Iris pigment epithelial cell (primary cell): ENCODE measurements at regions not wholly inside any gene's neighbourhood (a gene's known extent, or its start where the extent isn't known, plus 50 kb on each side); places are given as distances from the start of the nearest gene placed in this dataset.
"Not testable (repeated sequence)": the region's sequence is repeated elsewhere in the genome, so short reads cannot be mapped to it uniquely, and the experiment has no call there.

Experiments used
- DNase-seq: peaks from one replicate; pipeline ENCODE4 v3.0.0-alpha.2; 2011; ENCODE audit warnings: low read depth

GRCh38 chr6:48994811-48995210 lies 468.2 kb downstream of the MMUT start:
- no peak for DNase-seq

- no peak for DNase-seq
Observed at GRCh38 chr6:48990739-48991138, 472.3 kb downstream of the MMUT start.

GRCh38 chr6:48986845-48987244 lies 476.2 kb downstream of the MMUT start:
- DNase-seq: no peak

GRCh38 chr6:48986105-48986504 lies 476.9 kb downstream of the MMUT start:
- DNase-seq: no peak

GRCh38 chr6:48985025-48985424 lies 478.0 kb downstream of the MMUT start:
- no peak for DNase-seq

DNA sequence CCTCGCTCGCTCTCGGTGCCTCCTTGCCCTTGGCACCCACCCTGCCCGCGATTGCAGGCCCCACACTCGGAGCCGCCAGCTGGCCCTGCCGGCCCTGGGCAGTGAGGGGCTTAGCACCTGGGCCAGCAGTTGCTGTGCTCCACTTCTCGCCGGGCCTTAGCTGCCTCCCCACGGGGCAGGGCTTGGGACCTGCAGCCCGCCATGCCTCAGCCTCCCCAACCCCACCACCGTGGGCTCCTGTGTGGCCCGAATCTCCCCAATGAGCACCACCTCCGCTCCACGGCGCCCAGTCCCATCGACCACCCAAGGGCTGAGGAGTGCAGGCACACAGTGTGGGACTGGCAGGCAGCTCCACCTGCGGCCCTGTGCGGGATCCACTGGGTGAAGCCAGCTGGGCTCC lies 479.1 kb downstream of the MMUT start:
- not testable (repeated sequence) for DNase-seq

DNA sequence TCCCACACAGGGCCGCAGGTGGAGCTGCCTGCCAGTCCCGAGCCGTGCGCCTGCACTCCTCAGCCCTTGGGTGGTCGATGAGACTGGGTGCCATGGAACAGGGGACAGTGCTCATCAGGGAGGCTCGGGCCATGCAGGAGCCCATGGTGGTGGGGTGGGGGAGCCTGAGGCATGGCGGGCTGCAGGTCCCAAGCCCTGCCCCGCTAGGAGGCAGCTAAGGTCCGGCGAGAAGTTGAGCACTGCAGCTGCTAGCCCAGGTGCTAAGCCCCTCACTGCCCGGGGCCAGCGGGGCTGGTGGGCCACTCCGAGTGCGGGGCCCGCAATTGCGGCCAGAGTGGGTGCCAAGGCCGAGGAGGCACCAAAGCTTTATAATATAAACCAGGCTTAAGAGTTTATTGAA lies 479.7 kb downstream of the MMUT start:
- DNase-seq: no peak

- no peak for DNase-seq
Observed at GRCh38 chr6:48979806-48980205, 483.2 kb downstream of the MMUT start.

DNA sequence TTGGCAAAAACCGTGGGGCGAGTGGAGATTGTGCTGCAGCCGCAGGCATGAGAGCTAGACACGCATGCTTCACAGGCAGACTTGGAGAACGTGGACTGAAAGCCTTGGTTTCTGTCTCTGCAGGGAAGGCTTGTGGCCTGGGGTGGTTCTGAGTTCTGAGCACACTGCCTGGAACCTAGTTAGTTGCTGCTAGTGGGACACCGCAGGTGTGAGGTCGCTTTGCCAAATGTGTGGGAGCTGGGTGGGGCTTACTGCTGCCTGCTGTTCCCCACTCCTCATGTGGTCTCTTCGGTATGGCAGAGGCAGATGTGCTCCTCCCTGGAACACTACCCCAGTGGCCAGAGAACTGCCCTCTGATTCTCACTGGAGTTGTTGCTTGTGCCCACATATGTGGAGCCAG lies 484.0 kb downstream of the MMUT start:
- no peak for DNase-seq

- DNase-seq: peak; percentile 23
Observed at GRCh38 chr6:48978016-48978415, 485.0 kb downstream of the MMUT start.

GRCh38 chr6:48977573-48977972 lies 485.5 kb downstream of the MMUT start:
- no peak for DNase-seq

GRCh38 chr6:48973491-48973890 lies 489.6 kb downstream of the MMUT start:
- DNase-seq: peak; percentile 49

GRCh38 chr6:48961781-48962415 lies 501.2 kb downstream of the MMUT start:
- DNase-seq: no peak

- no peak for DNase-seq
Observed at GRCh38 chr6:48959251-48960060, 503.6 kb downstream of the MMUT start.

DNA sequence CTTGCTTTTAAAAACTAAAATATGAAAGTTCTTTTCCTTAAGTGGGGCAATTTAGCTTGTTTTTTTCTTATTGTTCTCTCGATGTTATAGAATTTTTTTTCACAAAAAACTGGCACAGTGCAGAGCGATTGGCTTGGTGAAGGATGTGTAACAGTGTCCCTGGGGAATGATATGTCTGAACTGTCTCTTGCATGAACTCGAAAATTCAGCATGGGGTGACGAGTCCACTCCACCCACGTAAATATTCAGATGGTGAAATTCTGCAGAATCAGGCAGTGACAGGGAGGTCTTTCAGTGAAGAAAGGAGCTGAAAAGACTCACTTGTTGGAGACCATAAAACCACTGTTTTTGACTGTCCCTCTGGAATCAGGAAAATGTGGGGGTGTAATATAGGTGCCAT lies 505.3 kb downstream of the MMUT start:
- DNase-seq: no peak

DNA sequence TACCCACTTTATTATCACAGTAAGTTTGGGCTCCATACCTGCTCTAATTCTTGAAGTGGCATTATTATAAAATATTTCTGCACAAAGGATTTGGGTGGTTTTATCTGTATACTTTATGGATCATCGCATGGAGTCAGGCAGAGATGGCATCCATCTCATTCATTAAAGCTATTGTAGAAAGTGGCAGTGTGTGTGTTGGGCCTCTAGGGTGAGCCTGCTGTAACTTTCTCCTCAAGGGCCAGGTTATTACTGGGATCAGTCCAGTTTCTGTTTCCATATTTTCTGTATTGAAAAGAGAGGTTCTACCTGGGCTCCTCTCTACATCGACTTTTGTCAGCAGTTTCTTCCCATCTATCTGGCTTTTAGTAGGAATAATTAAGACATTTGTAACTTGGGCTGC lies 511.1 kb downstream of the MMUT start:
- no peak for DNase-seq

- DNase-seq: not testable (repeated sequence)
Observed at GRCh38 chr6:48944276-48944675, 518.8 kb downstream of the MMUT start.

GRCh38 chr6:48933136-48933535 lies 529.9 kb downstream of the MMUT start:
- no peak for DNase-seq

DNA sequence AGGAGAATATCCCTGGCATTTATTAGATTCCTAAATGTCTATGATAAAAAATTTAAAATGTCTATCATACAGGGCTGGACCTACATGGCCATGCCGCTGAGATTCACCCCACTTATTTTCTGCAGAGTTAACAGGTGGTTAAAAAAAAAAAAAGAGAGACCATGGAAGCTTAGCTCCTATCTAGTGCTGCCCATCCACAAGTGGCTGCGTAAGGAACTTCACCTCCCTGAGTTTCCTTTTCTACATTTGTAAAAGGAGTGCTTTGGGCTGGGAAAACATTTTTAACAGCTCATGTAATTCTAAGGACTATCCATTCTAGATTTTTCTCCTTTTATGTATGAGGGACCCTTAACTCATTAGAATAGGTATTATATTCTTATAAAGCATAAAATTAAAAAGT lies 534.1 kb downstream of the MMUT start:
- no peak for DNase-seq

DNA sequence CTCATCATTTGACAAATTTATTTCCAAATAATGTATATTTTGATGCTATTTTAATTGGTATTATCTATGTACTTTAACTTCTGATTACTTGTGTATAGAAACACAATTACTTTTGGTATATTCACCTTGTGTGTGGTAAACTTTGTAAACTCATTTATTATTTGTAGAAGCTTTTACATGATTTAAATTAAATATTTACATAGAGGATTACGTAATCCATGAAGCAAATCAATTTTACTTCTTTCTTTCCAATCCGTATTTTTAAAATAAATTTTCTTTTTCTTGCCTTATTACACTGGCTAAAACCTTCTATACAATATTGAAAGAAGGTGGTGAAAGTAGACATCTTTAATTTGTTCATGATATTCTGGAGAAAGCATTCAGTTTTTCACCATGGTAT lies 540.2 kb downstream of the MMUT start:
- DNase-seq: no peak

DNA sequence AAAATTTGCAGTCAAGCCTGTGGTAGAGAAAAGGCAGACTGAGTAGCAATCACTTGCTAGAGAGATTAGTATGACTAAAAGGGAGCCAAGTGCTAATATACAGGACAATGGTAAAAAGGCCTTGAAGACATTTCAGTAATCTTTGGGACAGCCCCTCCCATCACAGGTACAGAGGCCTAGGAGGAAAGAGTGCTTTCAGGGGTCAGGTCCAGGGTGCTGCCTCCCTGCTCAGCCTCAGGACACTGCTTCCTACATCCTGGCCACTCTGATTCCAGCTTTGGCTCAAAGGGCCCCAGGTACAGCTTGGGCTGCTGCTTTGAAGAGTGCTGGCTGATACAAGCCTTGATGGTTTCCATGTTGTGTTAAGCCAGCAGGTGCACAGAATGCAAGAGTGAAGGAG lies 543.5 kb downstream of the MMUT start:
- DNase-seq: no peak

DNA sequence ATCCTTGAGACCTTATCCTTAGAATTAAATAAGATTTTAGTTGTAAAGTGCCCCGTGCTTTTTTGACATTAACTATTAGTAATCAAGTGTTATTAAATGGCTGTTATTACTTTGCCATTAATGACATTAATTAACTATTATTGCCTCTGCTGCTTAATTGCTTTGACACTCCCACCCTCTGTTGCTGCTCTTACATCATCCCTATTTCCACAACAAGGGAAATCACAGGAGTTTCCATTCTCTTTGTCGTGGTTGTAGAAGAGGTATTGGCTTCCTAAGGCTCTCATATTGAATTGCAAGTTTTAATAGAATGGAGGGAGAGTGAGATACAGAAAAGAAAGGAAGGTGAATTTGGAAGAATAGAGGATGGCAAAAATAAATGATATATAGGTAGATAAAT lies 545.8 kb downstream of the MMUT start:
- no peak for DNase-seq

GRCh38 chr6:48916607-48917006 lies 546.4 kb downstream of the MMUT start:
- no peak for DNase-seq

DNA sequence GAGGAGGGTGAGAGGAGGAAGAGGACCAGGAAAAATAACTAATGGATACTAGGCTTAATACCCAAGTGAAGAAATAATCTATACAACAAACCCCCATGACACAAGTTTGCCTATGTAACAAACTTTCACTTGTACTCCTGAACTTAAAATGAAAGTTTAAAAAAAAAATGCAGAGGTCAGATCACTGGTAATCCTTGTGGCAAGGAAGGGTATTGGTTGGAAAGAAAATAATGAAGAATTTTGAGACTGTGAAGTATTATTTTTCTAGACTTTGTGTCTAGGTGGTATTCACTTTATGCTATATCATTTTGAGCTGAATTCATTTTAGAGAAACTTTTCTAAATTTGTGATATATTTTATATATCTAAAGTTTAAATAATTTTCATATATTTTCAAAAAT lies 547.5 kb downstream of the MMUT start:
- DNase-seq: no peak
